Activated T-cell treated with anti-CD3 and anti-CD28 coated beads for 48 hours (primary cell): ENCODE measurements at regions not wholly inside any gene's neighbourhood (a gene's known extent, or its start where the extent isn't known, plus 50 kb on each side); places are given as distances from the start of the nearest gene placed in this dataset.
"Not testable (repeated sequence)": the region's sequence is repeated elsewhere in the genome, so short reads cannot be mapped to it uniquely, and the experiment has no call there.

Experiments
- DNase-seq: peaks from one replicate; pipeline ENCODE4 v3.0.0-alpha.2; 2020; ENCODE audit warnings: low read depth

DNA sequence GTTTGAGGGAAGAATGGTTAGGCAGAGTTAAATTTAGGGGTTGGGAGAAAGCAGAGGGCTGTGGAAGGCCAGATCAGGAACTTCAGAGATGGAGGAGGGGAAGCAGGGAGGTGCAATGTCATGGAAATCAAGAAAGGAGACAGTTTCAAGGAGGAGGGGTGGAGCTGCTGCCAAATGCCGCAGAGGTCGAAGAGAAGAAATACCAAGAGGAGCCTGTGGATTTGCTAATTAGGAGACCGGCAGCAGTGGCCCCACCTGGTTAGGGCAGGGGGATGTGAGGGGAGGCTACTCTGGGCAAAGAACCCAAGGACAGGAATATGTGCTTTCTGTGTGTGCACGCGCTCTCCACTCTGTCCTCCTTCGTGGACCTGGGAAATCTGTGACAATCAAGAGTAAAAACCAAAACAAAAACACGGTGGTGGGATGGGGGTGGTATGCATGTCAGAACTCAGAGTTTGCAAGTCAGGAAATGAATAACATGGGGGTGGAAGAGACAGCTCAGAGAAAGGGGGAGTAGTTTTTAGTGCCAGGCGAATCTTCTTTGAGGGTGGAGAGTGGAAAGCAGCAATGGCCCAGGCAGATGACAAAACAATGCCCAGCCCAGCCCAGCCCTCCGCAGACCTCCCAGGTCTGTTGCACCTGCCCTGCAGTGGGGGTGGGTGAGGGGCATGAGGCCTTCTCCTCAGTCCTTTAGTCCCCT, 102.9 kb upstream of the PAX2 start:
- no peak for DNase-seq

DNA sequence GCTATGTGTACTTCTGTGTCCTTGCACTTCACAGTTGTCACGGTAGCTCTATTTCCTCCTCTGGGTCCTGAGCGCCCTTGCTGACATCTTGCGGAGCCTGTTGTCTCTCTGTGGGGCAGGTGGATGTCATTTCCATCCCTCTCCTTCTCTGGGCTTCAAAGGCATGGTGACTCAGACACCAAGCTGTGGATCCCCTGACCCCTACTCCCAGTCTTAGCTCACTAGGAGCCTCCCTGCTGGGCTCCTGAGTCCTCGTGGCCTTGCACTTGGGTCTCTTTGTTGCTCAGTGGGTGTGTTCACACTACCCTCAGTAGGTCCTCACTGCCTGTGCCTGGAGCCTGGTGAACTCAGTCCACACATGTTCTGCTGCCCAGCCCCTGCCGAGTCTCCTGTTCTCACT, 100.3 kb upstream of the PAX2 start:
- no peak for DNase-seq

GRCh38 chr10:100645613-100646392, 99.6 kb upstream of the PAX2 start:
- DNase-seq, result no peak

DNA sequence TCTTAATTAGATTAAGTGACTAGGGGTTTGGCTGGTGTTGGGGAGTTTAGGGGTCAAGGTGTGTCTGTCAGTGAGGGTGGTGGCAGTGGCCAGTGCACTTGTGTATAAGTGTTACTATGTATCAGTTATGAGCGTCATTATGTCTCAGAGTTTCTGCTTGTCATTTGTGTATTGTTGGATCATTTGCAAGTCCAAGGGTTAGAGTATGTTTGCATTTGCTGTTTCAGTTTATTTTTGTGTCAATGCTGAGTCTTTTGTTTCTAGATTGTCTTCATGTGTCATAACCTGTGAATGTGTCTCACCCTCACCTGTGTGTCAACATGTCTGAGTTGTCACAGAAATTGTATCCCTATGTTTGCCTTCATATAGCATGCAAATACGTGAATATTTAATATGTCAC, 97.5 kb upstream of the PAX2 start:
- DNase-seq, result no peak

DNA sequence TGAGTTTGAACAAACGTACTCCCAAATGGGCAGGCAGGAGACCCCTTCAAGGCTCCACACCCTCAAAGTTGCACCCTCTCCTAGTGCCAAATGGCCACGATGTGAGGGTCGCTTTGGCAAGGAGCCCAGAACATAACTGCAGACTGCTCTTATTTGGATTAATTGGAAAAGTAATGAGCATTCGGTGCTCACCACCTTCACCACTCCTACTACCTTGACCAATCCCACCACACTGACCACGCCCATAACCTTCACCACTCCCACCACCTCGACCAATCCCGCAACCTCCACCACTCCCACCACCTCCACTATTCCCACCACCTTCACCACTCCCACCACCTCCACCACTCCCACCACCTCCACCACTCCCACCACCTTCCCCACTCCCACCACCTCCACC, 94.7 kb upstream of the PAX2 start:
- DNase-seq, result no peak

GRCh38 chr10:100651099-100651498, 94.3 kb upstream of the PAX2 start:
- DNase-seq, result not testable (repeated sequence)

DNA sequence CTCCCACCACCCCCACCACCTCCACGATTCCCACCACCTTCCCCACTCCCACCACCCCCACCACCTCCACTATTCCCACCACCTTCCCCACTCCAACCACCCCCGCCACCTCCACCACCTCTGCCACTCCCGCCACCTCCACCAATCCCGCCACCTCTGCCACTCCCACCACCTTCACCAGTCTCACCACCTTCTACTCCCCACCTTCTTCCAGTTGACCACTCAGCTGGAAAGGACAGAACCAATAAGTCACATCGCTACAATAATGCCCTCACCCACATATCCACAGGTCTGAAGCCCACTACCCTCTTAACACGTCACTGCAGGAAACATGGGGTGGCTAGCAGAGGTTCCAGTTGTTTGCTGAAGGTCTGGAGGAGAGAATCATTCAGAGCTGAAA, 93.5 kb upstream of the PAX2 start:
- DNase-seq, result no peak

GRCh38 chr10:100652406-100653135, 92.8 kb upstream of the PAX2 start:
- no peak for DNase-seq

- no peak for DNase-seq
Observed at GRCh38 chr10:100653238-100653956, 92.0 kb upstream of the PAX2 start.

GRCh38 chr10:100653957-100654781, 91.2 kb upstream of the PAX2 start:
- no peak for DNase-seq

DNA sequence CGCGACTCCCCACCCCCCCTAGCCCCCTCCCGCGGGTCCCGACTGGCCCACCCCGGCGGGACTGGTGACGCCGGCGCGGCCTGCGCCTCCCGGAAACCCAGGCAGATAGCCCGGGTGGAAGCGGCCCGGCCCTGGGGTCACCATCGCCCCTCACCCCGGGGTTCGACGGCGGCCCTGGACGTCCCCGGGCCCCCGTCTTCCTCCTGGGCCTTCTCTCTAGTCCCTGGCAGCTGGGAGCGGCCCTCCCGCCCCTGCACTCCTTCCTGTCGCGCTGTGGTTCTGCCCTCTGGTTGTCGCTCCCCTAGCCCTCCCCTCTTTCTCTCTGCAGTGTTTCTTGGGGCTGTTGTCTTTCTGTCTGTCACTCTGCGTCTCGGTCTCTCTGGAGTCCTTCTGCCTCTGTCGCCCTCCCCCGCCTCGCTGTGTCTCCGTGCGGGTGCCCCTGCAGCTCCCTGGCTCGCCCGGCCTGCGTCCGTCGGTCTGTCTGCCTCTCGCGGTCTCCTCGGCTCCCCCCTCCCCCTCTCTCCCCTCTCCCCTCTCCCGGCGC, 90.5 kb upstream of the PAX2 start:
- DNase-seq, result no peak

DNA sequence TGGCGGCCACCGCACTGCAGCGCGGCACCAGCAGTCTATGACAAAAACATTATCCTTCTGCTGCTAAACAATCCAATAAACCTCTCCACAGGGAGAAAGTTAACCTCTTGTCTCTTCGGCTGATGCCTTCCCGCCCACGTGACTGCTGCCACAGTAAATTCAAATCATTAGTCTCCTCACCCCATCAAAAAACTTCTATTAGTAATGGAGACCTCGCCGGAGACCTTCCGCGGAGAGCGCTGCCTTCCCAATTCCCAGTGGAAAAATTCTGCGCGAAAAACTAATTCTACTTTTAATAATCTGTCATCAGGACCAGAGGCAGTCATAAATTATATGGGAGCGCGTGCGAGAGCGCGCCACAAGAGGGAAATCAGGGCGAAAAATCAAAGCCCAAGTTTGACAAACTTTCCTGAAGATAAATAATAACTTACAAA, 90.0 kb upstream of the PAX2 start:
- no peak for DNase-seq

- no peak for DNase-seq
Observed at GRCh38 chr10:100655760-100656421, 89.5 kb upstream of the PAX2 start.

DNA sequence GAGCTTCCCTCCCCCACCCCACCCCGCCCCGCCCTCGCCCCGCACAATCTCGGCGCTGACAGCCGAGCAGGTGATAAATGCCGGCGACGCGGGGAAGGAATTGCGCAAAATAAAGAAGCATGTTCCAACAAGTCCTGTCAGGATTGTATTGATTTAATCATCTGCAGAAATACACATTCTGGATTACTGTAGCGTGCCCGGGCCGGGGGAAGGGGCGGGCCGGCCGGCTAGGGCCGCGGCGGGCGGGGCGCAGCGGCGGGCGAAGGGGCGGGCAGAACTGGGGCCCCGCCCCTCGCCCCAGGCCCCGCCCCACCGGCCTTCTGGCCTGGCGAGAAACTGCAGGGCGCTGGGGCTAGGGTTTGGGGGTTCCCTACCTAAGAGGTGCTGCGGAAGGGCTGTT, 88.9 kb upstream of the PAX2 start:
- DNase-seq, result no peak

- no peak for DNase-seq
Observed at GRCh38 chr10:100658269-100658668, 87.1 kb upstream of the PAX2 start.

- no peak for DNase-seq
Observed at GRCh38 chr10:100659361-100660098, 85.9 kb upstream of the PAX2 start.

DNA sequence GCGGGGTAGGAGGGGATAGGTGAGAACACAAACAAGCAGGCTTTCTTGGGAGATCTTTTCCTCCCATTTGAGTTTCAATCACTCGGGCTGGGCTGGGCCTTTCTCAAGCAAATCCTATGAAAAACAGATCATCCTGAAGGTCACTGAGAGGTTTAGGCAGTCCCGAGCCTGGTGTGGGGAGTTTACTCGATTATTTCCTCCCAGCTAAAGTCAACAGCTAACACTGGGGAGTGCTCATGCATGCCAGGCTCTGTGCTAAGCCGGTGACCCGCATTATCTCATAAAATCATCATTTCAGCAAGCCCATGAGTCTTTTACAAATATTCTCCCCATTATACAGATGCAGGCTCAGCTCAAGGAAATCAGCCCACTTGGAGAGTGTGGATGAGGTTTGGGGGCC, 85.0 kb upstream of the PAX2 start:
- DNase-seq, result no peak

GRCh38 chr10:100660945-100661344, 84.4 kb upstream of the PAX2 start:
- DNase-seq, result no peak

DNA sequence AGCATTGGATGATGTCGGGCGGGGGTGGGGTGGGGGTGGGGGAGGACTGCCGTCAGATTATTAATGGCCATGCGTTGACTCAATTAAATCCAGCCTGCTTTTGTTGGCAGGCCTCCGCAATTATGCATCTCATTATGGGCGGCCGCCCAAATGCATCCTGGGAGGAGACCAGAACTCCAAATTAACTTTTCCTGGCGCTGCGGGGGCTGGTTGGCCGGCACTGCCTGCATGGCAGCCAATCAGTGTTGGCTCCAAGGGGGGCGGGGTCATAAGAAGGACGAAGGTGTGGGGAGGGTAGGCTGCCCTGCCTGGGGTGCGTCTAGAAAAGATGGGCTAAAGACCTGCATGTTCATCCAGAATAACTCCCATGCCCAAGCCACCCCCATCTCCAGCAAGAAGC, 83.9 kb upstream of the PAX2 start:
- no peak for DNase-seq

GRCh38 chr10:100662067-100662466, 83.3 kb upstream of the PAX2 start:
- DNase-seq, result no peak
